Glutamatergic neuron (in vitro differentiated cells): ENCODE measurements at regions not wholly inside any gene's neighbourhood (a gene's known extent, or its start where the extent isn't known, plus 50 kb on each side); places are given as distances from the start of the nearest gene placed in this dataset.

Experiments used
- DNase-seq: peaks from one replicate; pipeline ENCODE4 v3.0.0; 2022
- H3K27ac Mint-ChIP-seq: one replicate; pipeline ENCODE4 v1.8.0; 2020; ENCODE audit warnings: mild to moderate bottlenecking, mixed read lengths, inconsistent platforms; ENCODE audit not compliant: unreplicated experiment
- H3K27me3 Mint-ChIP-seq: one replicate; pipeline ENCODE4 v1.8.0; 2020; ENCODE audit warnings: mild to moderate bottlenecking, moderate library complexity, mixed read lengths, inconsistent platforms; ENCODE audit not compliant: unreplicated experiment
- H3K36me3 Mint-ChIP-seq: one replicate; pipeline ENCODE4 v1.8.0; 2020; ENCODE audit warnings: mild to moderate bottlenecking, mixed read lengths, inconsistent platforms; ENCODE audit not compliant: unreplicated experiment
- H3K4me1 Mint-ChIP-seq: one replicate; pipeline ENCODE4 v1.8.0; 2020; ENCODE audit warnings: mild to moderate bottlenecking, low read depth, mixed read lengths, inconsistent platforms; ENCODE audit not compliant: unreplicated experiment
- H3K4me3 Mint-ChIP-seq: one replicate; pipeline ENCODE4 v1.8.0; 2020; ENCODE audit warnings: mild to moderate bottlenecking, mixed read lengths, inconsistent platforms; ENCODE audit not compliant: unreplicated experiment
- H3K9me3 Mint-ChIP-seq: one replicate; pipeline ENCODE4 v1.8.0; 2020; ENCODE audit warnings: mild to moderate bottlenecking, moderate library complexity, mixed read lengths, inconsistent platforms; ENCODE audit not compliant: unreplicated experiment
- TF ChIP-seq, protein P1 (sequence below): fragments of 200-600 bp; sonication (generic); IDR thresholded peaks from one replicate; pipeline ENCODE4 v1.5.0; 2021; ENCODE audit not compliant: partially characterized antibody, unreplicated experiment

DNA sequence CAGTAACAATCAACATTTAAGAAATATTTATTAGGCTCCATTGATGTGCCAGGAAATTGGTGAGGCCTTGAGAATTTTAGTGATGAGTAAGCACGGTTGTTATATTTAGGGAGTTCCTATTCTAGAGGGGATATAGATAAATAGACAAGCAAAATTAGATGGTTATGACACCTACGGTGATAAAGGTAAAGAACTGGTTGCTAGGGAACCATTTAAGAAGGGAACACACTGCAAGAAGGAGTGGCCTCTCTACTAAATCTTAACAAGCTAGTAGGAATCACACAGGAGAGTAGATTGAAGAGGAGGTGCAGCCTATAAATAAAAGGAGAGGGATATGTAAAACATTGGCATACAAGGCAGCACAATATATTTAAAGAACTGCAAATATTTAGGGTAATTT, 155.2 kb downstream of the LRIG3 start:
- Mint-ChIP-seq H3K36me3 (no peaks in the 10 kb centered on the region), H3K4me1 (no peaks in the 10 kb centered on the region), H3K4me3 (no peak overlapping the region), H3K9me3 (no peaks in the 10 kb centered on the region), H3K27me3 (no peaks in the 10 kb centered on the region), H3K27ac (no peak overlapping the region)
- TF ChIP-seq, protein P1, sequence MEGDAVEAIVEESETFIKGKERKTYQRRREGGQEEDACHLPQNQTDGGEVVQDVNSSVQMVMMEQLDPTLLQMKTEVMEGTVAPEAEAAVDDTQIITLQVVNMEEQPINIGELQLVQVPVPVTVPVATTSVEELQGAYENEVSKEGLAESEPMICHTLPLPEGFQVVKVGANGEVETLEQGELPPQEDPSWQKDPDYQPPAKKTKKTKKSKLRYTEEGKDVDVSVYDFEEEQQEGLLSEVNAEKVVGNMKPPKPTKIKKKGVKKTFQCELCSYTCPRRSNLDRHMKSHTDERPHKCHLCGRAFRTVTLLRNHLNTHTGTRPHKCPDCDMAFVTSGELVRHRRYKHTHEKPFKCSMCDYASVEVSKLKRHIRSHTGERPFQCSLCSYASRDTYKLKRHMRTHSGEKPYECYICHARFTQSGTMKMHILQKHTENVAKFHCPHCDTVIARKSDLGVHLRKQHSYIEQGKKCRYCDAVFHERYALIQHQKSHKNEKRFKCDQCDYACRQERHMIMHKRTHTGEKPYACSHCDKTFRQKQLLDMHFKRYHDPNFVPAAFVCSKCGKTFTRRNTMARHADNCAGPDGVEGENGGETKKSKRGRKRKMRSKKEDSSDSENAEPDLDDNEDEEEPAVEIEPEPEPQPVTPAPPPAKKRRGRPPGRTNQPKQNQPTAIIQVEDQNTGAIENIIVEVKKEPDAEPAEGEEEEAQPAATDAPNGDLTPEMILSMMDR, result no peak
- DNase-seq, result no peak

GRCh38 chr12:58765653-58766512, 154.4 kb downstream of the LRIG3 start:
- H3K9me3 Mint-ChIP-seq, result no peaks in the 10 kb centered on the region
- H3K4me1 Mint-ChIP-seq, result no peaks in the 10 kb centered on the region
- H3K27ac Mint-ChIP-seq, result no peak overlapping the region
- H3K27me3 Mint-ChIP-seq, result no peaks in the 10 kb centered on the region
- no peak for DNase-seq
- no peak overlapping the region for H3K4me3 Mint-ChIP-seq
- TF ChIP-seq, protein P1, result no peak
- no peaks in the 10 kb centered on the region for H3K36me3 Mint-ChIP-seq

DNA sequence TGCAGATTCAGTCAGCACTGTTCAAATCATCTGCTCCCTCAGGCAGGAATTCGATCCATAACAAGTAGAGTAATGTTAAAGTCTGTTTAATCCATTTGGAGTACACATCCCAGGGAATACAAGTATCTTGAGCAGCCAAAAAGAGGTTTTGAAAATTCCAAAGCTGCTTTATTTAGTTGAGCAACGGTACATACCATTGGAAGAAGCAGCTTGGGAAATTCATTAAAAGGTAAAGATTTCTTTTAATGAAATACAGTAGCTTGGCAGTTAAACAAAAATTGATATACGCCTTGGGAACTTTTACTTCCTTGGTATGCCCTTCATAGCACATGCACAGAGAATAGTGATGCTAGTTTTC, 153.8 kb downstream of the LRIG3 start:
- no peaks in the 10 kb centered on the region for H3K4me1 Mint-ChIP-seq

DNA sequence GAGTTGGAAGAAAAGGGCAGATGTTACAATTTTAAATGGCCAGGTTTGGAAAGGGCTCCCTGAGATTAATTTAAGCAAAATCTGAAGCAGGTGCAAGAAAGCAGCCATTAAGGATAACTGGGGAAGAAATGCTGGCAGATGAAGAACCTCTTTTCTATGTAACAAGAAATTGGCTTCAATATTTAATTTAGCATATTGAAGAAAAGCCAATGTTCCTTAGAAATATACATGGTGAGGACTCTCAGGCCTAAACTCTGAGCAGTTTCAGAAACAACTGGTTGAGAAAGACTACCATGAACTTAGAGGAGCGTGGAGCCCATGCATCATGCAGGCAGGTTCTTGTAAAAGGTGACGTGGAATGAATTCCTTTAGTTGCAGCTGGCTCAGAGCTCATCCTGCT, 152.8 kb downstream of the LRIG3 start:
- TF ChIP-seq, protein P1, result no peak
- Mint-ChIP-seq H3K27me3 (no peaks in the 10 kb centered on the region), H3K36me3 (no peaks in the 10 kb centered on the region), H3K9me3 (no peaks in the 10 kb centered on the region), H3K4me3 (no peak overlapping the region), H3K27ac (no peak overlapping the region), H3K4me1 (no peaks in the 10 kb centered on the region)
- DNase-seq, result no peak

More for the DNA sequence above, 153.8 kb downstream of the LRIG3 start:
- Mint-ChIP-seq H3K36me3 (no peaks in the 10 kb centered on the region), H3K4me3 (no peak overlapping the region), H3K27me3 (no peaks in the 10 kb centered on the region), H3K27ac (no peak overlapping the region), H3K9me3 (no peaks in the 10 kb centered on the region)
- DNase-seq, result no peak
- TF ChIP-seq, protein P1, result no peak

DNA sequence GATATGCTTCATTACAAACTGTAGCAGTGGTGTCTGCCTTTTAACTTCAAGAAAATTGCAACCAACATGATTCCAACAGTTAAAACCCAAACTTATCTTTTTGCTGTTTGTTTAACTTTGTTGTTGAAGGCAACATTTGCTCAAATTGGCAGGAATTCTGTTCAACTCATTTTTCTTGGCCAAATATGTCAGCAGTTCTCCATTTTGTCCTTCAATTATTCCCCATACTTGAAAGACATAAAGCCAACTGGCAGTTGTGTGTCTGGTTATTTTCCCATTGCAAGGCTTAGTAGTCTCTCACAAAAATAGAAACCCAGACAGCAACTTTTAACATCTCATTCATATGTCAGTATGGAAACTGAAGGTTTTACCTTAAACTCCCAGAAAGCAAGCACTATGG, 146.3 kb downstream of the LRIG3 start:
- no peak overlapping the region for H3K27ac Mint-ChIP-seq
- DNase-seq, result no peak
- no peaks in the 10 kb centered on the region for H3K4me1 Mint-ChIP-seq
- TF ChIP-seq, protein P1, result no peak
- H3K9me3 Mint-ChIP-seq, result no peaks in the 10 kb centered on the region
- H3K36me3 Mint-ChIP-seq, result no peaks in the 10 kb centered on the region
- no peaks in the 10 kb centered on the region for H3K27me3 Mint-ChIP-seq
- no peak overlapping the region for H3K4me3 Mint-ChIP-seq
